ENCODE measurements at regions not wholly inside any gene's neighbourhood (a gene's known extent, or its start where the extent isn't known, plus 50 kb on each side); places are given as distances from the start of the nearest gene placed in this dataset.
"Not testable (repeated sequence)": the region's sequence is repeated elsewhere in the genome, so short reads cannot be mapped to it uniquely, and the experiment has no call there.

DNA sequence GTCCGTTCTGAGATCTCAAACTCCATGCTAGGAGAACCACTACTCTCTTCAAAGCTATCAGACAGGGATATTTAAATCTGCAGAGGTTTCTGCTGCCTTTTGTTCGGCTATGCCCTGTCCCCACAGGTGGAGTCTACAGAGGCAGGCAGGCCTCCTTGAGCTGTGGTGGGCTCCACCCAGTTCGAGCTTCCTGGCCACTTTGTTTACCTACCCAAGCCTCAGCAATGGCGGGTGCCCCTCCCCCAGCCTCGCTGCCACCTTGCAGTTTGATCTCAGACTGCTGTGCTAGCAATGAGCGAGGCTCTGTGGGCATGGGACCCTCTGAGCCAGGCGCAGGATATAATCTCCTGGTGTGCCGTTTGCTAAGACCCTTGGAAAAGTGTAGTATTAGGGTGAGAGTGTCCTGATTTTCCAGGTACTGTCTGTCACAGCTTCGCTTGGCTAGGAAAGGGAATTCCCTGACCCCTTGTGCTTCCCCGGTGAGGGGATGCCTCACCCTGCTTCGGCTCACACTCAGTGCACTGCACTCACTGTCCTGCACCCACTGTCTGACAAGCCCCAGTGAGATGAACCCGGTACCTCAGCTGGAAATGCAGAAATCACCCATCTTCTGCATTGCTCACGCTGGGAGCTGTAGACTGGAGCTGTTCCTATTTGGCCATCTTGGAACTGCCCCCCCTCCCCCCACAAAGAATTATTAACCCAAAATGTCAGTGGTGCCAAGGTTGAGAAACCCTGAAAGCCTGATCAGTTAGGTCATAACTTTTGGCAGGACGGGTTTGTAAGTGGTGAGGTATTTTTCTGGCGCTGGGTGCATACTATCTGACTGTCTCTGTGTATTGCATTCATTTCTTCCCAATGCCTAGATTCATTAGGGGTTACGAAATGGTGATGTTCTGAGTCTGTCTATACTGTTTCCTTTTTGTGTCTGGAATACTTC is 181.4 kb downstream of the TEX29 start:
- not testable (repeated sequence) for DNase-seq (ENCODE audit: low spot score)

DNA sequence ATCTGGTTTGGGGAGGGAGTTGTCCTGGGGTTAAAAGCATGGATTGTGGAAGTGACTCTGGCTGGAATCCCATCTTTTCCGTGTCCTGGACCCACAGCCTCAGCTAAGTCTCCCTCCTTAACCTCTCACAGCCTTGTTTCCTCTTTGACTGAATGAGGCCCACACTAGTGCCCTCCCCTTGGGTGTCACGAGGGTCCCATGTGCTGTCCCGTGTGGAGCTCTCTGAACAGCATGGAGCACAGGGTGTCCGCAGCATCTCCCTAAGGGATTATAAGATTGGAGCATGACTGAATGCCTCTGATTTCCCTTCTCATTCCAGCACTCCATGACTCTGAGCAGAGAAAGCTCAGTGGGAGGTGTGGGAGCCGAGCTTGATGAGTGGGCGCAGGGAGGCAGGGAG is 182.5 kb downstream of the TEX29 start:
- DNase-seq (ENCODE audit: low spot score): no peak

DNA sequence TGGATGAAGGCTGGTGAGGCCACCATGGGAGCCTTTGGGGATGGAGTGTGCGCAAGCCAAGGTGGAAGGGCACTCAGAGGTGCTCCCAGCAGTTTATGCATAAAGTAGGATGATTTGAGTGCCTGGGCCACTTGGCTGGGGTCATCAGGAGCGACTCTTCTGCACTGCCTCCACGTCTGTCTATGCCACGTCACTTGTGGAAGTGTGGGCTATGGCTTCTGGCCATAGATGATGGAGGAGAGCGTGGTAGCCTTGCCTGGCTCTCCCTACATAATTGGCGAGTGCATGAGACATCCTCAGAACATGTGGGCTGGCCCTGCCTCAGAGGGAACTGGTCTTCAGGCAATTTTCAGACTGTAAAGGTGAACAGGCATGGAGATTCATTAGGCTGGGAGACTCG is 182.9 kb downstream of the TEX29 start:
- no peak for DNase-seq (ENCODE audit: low spot score)

GRCh38 chr13:111503905-111504695 is 183.7 kb downstream of the TEX29 start:
- DNase-seq (ENCODE audit: low spot score): no peak

- DNase-seq (ENCODE audit: low spot score): peak; percentile 21
Observed at GRCh38 chr13:111505175-111505777, 184.8 kb downstream of the TEX29 start.

DNA sequence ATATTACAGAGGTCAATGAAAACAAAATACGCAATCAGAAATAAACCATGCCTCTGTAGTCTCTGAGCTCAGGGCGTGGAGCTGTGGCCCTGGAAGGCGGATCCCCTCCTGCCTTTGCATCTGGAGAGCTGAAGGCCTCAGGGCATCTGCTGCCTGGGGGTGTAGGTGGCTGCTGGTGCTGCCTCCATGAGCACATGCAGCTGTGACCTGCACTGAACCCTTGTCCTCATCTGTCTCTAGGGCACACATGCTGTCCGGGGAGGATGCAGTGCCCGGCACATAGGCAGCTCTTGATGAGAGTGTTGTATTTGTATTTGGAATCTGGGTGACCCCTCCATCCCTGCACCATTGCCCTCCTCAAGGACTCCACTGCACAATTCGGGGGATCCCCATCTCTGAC is 185.7 kb downstream of the TEX29 start:
- DNase-seq (ENCODE audit: low spot score): no peak

- DNase-seq (ENCODE audit: low spot score): no peak
Observed at GRCh38 chr13:111506621-111507020, 186.2 kb downstream of the TEX29 start.

DNA sequence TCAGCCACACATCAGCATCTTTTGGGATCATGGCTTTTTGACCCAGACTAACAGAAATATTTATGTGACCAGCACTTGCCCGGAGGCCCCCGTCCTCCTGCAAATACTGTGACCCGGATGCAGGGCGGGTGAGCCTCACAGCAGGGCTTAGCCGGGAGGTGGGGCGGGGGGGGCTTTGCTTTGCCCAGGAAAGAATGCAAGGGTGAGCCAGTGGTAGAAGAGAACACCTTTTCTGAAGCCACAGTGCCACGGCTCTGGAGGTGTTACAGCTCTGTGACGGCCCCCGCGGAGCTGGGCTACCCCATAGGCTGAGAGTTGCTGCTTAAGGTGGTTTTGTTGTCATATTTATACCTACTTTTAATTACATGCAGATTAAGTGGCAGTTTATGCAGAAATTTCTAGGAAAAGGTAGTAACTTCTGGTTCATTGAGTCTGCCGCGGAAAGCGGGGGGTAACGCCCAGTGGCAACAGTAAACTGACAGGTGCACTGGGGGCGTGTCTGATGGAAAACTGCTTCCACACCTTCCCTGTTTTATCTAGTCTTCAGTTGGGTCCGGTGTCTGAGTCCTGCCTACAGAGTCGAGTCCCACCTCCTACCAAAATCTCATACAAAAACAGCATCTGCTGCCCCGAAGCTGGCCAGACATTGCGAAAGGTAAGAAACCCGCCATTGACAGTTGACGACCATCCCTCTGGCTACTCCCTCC is 187.9 kb downstream of the TEX29 start:
- DNase-seq (ENCODE audit: low spot score): no peak

DNA sequence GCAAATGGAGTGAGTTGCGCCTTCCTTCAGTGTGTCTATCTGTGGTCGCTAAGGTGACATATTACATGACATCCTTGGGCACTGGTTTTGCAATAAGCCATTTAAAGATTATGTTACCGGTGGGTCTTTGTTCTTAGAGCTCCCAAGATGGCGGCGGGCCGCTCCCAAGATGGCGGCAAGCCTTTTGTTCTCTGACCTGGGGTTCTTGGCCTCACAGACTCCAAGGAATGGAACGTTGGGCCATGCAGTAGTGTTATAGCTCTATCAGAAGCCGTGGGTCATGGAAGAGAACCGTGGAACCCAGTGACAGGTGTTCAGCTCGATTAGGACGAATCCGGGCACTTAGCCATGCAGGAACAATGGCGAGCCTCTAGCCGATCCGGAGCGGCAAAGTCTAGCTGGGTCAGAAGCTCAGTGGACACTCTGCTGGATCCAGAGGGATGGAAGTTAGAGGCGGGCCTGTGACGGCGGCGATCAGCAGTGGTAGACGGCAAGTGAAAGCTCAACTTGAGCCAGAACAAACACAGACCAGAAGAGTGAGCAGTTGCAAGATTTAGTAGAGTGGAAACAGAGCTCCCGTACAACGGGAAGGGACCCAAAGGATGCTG is 188.6 kb downstream of the TEX29 start:
- no peak for DNase-seq (ENCODE audit: low spot score)

DNA sequence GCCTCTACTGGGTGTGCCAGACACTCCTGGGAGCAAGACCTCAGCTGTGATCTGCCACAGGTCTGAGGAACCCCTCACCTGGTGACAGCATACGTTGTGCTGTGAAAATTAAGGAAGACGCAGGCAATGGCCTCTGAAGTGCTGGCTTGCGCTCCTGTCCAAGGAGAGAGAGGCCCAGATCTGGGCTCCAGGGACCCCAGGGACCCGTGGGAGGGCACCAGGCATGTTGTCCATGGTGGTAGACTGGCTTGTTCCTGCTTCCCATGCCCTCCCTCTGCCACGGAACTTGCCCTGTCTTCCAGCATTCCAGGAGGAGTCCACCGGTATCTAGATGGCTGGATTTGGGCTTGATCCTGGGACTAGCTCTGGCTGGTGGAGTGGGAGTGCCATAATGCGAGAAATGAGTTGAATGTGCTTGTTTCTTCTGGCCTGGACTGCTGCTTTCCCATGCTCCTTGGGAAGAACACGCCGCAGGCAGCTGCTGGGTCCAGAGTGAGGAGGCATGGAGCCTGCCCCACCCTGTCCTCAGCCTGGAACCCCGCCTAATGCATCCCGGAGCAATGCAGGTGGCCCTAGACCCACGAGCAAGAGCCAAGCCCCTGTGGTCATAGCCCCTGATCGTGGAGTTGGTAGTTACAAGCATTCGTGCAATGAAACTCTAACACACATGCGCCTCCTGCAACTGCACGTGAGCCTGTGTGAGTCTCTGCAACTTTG is 190.2 kb downstream of the TEX29 start:
- DNase-seq (ENCODE audit: low spot score): no peak

- DNase-seq (ENCODE audit: low spot score): no peak
Observed at GRCh38 chr13:111511219-111511732, 190.8 kb downstream of the TEX29 start.

DNA sequence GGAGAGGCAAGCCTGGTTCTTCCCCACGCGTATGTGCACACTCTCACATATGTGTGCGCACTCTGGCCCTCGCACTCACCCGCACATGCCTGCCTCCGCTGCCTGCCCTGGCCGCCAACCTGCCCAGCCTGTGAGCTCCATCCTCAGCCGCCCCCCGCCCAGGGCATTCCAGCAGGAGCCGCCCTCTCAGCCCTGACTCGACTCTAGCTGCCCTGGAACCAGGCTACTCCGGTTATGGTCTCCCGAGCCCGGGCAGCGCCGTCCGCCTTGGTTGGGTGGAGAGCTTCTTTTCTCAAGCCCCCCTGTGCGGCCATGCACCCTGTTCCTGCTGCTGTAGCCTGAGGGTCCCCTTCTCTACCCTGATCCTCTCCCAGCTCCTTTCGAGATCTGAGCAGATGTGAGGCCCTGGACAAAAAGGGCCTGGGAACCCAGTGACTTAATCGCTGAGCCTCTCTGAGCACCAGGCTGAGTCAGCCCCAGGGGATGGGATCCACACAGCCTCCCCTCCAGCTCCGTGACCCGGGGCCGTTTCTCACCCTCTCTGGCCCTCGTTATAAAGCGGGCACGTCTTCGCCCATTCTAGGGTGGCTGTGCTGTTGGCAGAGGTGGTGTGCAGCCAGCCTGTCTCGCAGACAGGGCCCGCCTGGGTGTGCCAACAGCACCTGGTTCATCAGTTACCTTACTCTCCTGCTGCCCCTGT is 191.5 kb downstream of the TEX29 start:
- DNase-seq (ENCODE audit: low spot score): no peak

GRCh38 chr13:111512707-111513106 is 192.3 kb downstream of the TEX29 start:
- no peak for DNase-seq (ENCODE audit: low spot score)

- DNase-seq (ENCODE audit: low spot score): no peak
Observed at GRCh38 chr13:111513766-111514609, 193.5 kb downstream of the TEX29 start.

DNA sequence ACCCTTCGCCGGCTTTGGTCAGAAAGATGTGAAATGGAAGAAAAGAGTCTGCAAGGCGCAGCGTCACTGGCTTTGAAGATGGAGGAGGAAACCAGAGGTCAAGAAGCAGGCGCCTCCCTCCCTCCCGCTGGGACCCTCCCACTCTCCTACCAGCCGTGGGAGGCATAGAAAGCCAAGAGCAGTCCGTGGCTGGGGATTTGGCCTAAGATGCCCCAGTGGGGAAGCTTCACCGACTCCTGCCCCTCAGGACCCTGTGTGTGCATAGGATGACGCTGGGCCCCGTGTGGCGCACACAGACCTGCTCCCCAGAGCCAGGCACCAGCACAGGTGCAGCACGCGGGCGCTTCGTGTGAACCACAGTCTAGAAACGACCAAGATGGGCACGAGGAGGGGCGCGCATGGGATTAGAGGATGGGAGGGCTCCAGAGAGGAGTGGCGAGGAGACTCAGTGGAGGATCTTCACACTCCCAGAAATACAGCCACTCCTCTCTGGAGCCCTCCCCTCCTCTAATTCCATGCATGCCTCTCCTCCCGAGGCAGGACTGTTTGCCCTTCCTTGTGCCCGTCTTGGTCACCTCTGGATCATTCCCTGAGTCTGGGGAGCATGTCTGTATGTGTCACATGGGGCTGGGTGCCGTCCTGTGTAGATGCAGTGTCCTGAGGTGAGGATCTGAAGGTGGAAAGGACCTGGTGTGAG is 194.3 kb downstream of the TEX29 start:
- DNase-seq (ENCODE audit: low spot score): no peak

- DNase-seq (ENCODE audit: low spot score): no peak
Observed at GRCh38 chr13:111515307-111515617, 194.8 kb downstream of the TEX29 start.

GRCh38 chr13:111515635-111516034 is 195.2 kb downstream of the TEX29 start:
- DNase-seq (ENCODE audit: low spot score): no peak

Data from A172 (cell line).